HG02678 (cell line): ENCODE measurements at regions not wholly inside any gene's neighbourhood (a gene's known extent, or its start where the extent isn't known, plus 50 kb on each side); places are given as distances from the start of the nearest gene placed in this dataset.
A peak's percentile ranks its signal among the peaks of the same experiment; 100 is the strongest.

ENCODE experiments used
- ATAC-seq: cut with Tn5 transposase; IDR thresholded peaks from one replicate; pipeline ENCODE4 v1.9.1; 2021; ENCODE audit warnings: mild to moderate bottlenecking, moderate library complexity; ENCODE audit not compliant: unreplicated experiment

GRCh38 chr1:227451057-227451456 is 112.3 kb upstream of the ZNF678 start:
- no peak for ATAC-seq

- no peak for ATAC-seq
Observed at GRCh38 chr1:227450489-227450888, 112.9 kb upstream of the ZNF678 start.

- no peak for ATAC-seq
Observed at GRCh38 chr1:227449741-227450441, 113.5 kb upstream of the ZNF678 start.

- peak; percentile 53 for ATAC-seq
Observed at GRCh38 chr1:227449051-227449450, 114.3 kb upstream of the ZNF678 start.

- ATAC-seq = no peak
Observed at GRCh38 chr1:227447531-227447990, 115.8 kb upstream of the ZNF678 start.

GRCh38 chr1:227445746-227446145 is 117.6 kb upstream of the ZNF678 start:
- no peak for ATAC-seq

- no peak for ATAC-seq
Observed at GRCh38 chr1:227445092-227445674, 118.2 kb upstream of the ZNF678 start.

- ATAC-seq = no peak
Observed at GRCh38 chr1:227440182-227440581, 121.9 kb upstream of the CDC42BPA start.

- no peak for ATAC-seq
Observed at GRCh38 chr1:227437495-227438008, 119.3 kb upstream of the CDC42BPA start.

GRCh38 chr1:227434808-227435444 is 116.6 kb upstream of the CDC42BPA start:
- no peak for ATAC-seq

GRCh38 chr1:227433663-227434341 is 115.5 kb upstream of the CDC42BPA start:
- ATAC-seq = no peak

GRCh38 chr1:227432981-227433380 is 114.7 kb upstream of the CDC42BPA start:
- ATAC-seq = no peak

- ATAC-seq = no peak
Observed at GRCh38 chr1:227432181-227432535, 113.9 kb upstream of the CDC42BPA start.

GRCh38 chr1:227429447-227430359 is 111.4 kb upstream of the CDC42BPA start:
- ATAC-seq = no peak

GRCh38 chr1:227428803-227429202 is 110.5 kb upstream of the CDC42BPA start:
- ATAC-seq = no peak

- no peak for ATAC-seq
Observed at GRCh38 chr1:227427411-227427810, 109.1 kb upstream of the CDC42BPA start.

- no peak for ATAC-seq
Observed at GRCh38 chr1:227424953-227425352, 106.7 kb upstream of the CDC42BPA start.

GRCh38 chr1:227424159-227424680 is 105.9 kb upstream of the CDC42BPA start:
- ATAC-seq = no peak

GRCh38 chr1:227422581-227422980 is 104.3 kb upstream of the CDC42BPA start:
- ATAC-seq = no peak

GRCh38 chr1:227420147-227420546 is 101.9 kb upstream of the CDC42BPA start:
- ATAC-seq = no peak
